HCT116 (cell line): ENCODE measurements at regions not wholly inside any gene's neighbourhood (a gene's known extent, or its start where the extent isn't known, plus 50 kb on each side); places are given as distances from the start of the nearest gene placed in this dataset.

Source experiments
- ATAC-seq: fragments of 200-7000 bp; cut with Tn5 transposase; 2 replicates; pipeline ENCODE4 v1.9.1; 2020; ENCODE audit warnings: mild to moderate bottlenecking, moderate library complexity
- BruUV-seq: library from RNA; stranded (reverse); fragments of 400-500 nt; replicated peaks from 2 replicates; lab custom pipeline; 2021; lab: Mats Ljungman, UMichigan
- CTCF ChIA-PET: fragments of 300-600 bp; sonication (Branson Sonifier 250); formaldehyde crosslinking; loops from one replicate; lab custom pipeline; 2021; ENCODE audit warnings: antibody characterized with exemption; lab: Charles Lee
- POLR2A ChIA-PET: fragments of 300-600, 350-600 bp; sonication (Branson Sonifier 250); formaldehyde crosslinking; loops from one replicate; lab custom pipeline; 2021; ENCODE audit warnings: antibody characterized with exemption; lab: Charles Lee
- RAD21 ChIA-PET, 2 experiments: fragments of 300-600 bp; sonication (Branson Sonifier 250); formaldehyde crosslinking; loops; one replicate each; lab custom pipeline; 2023; ENCODE audit warnings: low total read pairs in 2 of 2; ENCODE audit not compliant: uncharacterized antibody in 2 of 2, unreplicated experiment in 2 of 2, low non-redundant PET in 1 of 2; lab: Charles Lee
- DNase-seq: peaks from one replicate; pipeline ENCODE4 v3.0.0-alpha.2; 2010; ENCODE audit warnings: low read depth, low spot score
- H2AFZ ChIP-seq: fragments of 200-600 bp; shearing (Covaris generic), sonication (generic); 2 replicates; pipeline ENCODE4 v1.6.1; 2017; ENCODE audit warnings: low read depth, mixed run types, mixed read lengths, antibody characterized with exemption, low read length; ENCODE audit not compliant: poor library complexity, severe bottlenecking
- H3K27ac ChIP-seq: 2 replicates; pipeline ENCODE4 v1.5.1; 2012; ENCODE audit warnings: low read depth, low read length
- H3K27me3 ChIP-seq: fragments of 200-600 bp; sonication (generic); 2 replicates; pipeline ENCODE4 v1.6.1; 2016; ENCODE audit warnings: mixed run types, low read length, mixed read lengths; ENCODE audit not compliant: insufficient read depth
- H3K36me3 ChIP-seq, 2 experiments: fragments of 200-500 bp in 1 of 2; fragments of 200-600 bp in 1 of 2; sonication (Bioruptor generic) in 1 of 2; sonication (generic) in 1 of 2; 2 replicates each; pipeline versions ENCODE4 v1.5.1 to v1.6.1; 2014 to 2016; ENCODE audit warnings: low read length in 2 of 2, inconsistent platforms in 1 of 2, mixed read lengths in 1 of 2, mixed run types in 1 of 2; ENCODE audit not compliant: insufficient read depth in 2 of 2, control insufficient read depth in 1 of 2
- H3K4me1 ChIP-seq, 2 experiments: fragments of 200-600 bp in 1 of 2; sonication (generic) in 1 of 2; 2 replicates each; pipeline versions ENCODE4 v1.5.1 to v1.6.1; 2012 to 2017; ENCODE audit warnings: low read length in 2 of 2, inconsistent platforms in 1 of 2, mild to moderate bottlenecking in 1 of 2, mixed read lengths in 1 of 2, mixed run types in 1 of 2, moderate library complexity in 1 of 2; ENCODE audit not compliant: insufficient read depth in 2 of 2, control insufficient read depth in 1 of 2
- H3K4me2 ChIP-seq: fragments of 200-600 bp; sonication (generic); 2 replicates; pipeline ENCODE4 v1.6.1; 2017; ENCODE audit warnings: mixed run types, low read length, mixed read lengths
- H3K4me3 ChIP-seq, 2 experiments: fragments of 200-600 bp in 1 of 2; sonication (generic) in 1 of 2; replicated peaks in 1 of 2; 2 replicates each; pipeline ENCODE4 v1.5.1; 2011 to 2016; ENCODE audit warnings: low read length in 2 of 2, control low read depth in 1 of 2, low read depth in 1 of 2, mild to moderate bottlenecking in 1 of 2, mixed read lengths in 1 of 2, mixed run types in 1 of 2
- H3K79me2 ChIP-seq: fragments of 200-600 bp; sonication (generic); 2 replicates; pipeline ENCODE4 v1.6.1; 2017; ENCODE audit warnings: mild to moderate bottlenecking, mixed run types, low read length, moderate library complexity, mixed read lengths; ENCODE audit not compliant: insufficient read depth
- H3K9ac ChIP-seq: fragments of 200-600 bp; sonication (generic); 2 replicates; pipeline ENCODE4 v1.6.1; 2016; ENCODE audit warnings: low read length, mixed read lengths
- H3K9me2 ChIP-seq: fragments of 200-600 bp; sonication (generic), shearing (Covaris generic); 2 replicates; pipeline ENCODE4 v1.6.1; 2017; ENCODE audit warnings: mixed run types, mild to moderate bottlenecking, moderate library complexity; ENCODE audit not compliant: insufficient read depth
- H3K9me3 ChIP-seq, 2 experiments: fragments of 200-500 bp in 1 of 2; fragments of 200-600 bp in 1 of 2; sonication (Bioruptor generic) in 1 of 2; sonication (generic) in 1 of 2; 2 replicates each; pipeline ENCODE4 v1.6.1; 2014 to 2017; ENCODE audit warnings: low read length in 2 of 2, mixed read lengths in 2 of 2, inconsistent platforms in 1 of 2, low read depth in 1 of 2, mild to moderate bottlenecking in 1 of 2, mixed run types in 1 of 2, moderate library complexity in 1 of 2; ENCODE audit not compliant: control insufficient read depth in 1 of 2, insufficient read depth in 1 of 2
- H4K20me1 ChIP-seq: fragments of 200-600 bp; sonication (generic), shearing (Covaris generic); 2 replicates; pipeline ENCODE4 v1.6.1; 2017; ENCODE audit warnings: mixed run types, mild to moderate bottlenecking, moderate library complexity; ENCODE audit not compliant: insufficient read depth
- EGR1 ChIP-seq: IDR thresholded peaks from 2 replicates; pipeline ENCODE4 v1.6.1; 2012; ENCODE audit warnings: low read depth
- ELF1 ChIP-seq: IDR thresholded peaks from 2 replicates; pipeline ENCODE4 v1.6.1; 2012; ENCODE audit warnings: low read depth, borderline replicate concordance
- EZH2 ChIP-seq: fragments of 200-600 bp; sonication (generic); IDR thresholded peaks from 2 replicates; pipeline ENCODE4 v1.6.1; 2017; ENCODE audit warnings: antibody characterized with exemption, mixed run types
- EZH2phosphoT487 ChIP-seq: fragments of 200-600 bp; IDR thresholded peaks from 2 replicates; pipeline ENCODE4 v1.6.1; 2018; ENCODE audit warnings: antibody characterized with exemption, borderline replicate concordance
- FOSL1 ChIP-seq: IDR thresholded peaks from 2 replicates; pipeline ENCODE4 v1.6.1; 2012; ENCODE audit warnings: low read depth
- JUND ChIP-seq: IDR thresholded peaks from 2 replicates; pipeline ENCODE4 v1.6.1; 2012
- RAD21 ChIP-seq: IDR thresholded peaks from 2 replicates; pipeline ENCODE4 v1.6.1; 2012; ENCODE audit warnings: low read depth, mild to moderate bottlenecking
- SIN3A ChIP-seq: IDR thresholded peaks from 2 replicates; pipeline ENCODE4 v1.6.1; 2012; ENCODE audit warnings: low read depth
- SP1 ChIP-seq: IDR thresholded peaks from 2 replicates; pipeline ENCODE4 v1.6.1; 2012; ENCODE audit warnings: low read depth
- SRF ChIP-seq: IDR thresholded peaks from 2 replicates; pipeline ENCODE4 v1.6.1; 2012; ENCODE audit warnings: low read depth
- TCF7L2 ChIP-seq: IDR thresholded peaks from 2 replicates; pipeline ENCODE4 v1.7.0; 2011; ENCODE audit warnings: borderline replicate concordance, inconsistent platforms; ENCODE audit not compliant: insufficient read depth, insufficient read length; ENCODE audit errors: extremely low read depth
- YY1 ChIP-seq: IDR thresholded peaks from 2 replicates; pipeline ENCODE4 v1.6.1; 2011; ENCODE audit warnings: low read length, low read depth, moderate library complexity, mild to moderate bottlenecking; ENCODE audit not compliant: insufficient replicate concordance; ENCODE audit errors: extremely low read depth
- ZFX ChIP-seq: fragments of 450-650 bp; IDR thresholded peaks from 2 replicates; pipeline ENCODE4 v1.6.1; 2017
- intact Hi-C: fragments of 100-400 bp; cut with micrococcal nuclease; formaldehyde crosslinking; loops from 2 replicates; pipeline ENCODE4 v1.10.0; 2022
- TF ChIP-seq, protein P1 (sequence below): IDR thresholded peaks from 2 replicates; pipeline ENCODE4 v1.6.1; 2011; ENCODE audit warnings: mild to moderate bottlenecking, low read length, moderate library complexity; ENCODE audit not compliant: insufficient replicate concordance; ENCODE audit errors: extremely low read depth
- TF ChIP-seq, protein P2 (sequence below), 3 experiments: fragments of 200-600 bp in 1 of 3; sonication (generic) in 1 of 3; IDR thresholded peaks in 2 of 3; conservative IDR thresholded peaks in 1 of 3; 2 replicates each; pipeline ENCODE4 v1.5.1; 2012 to 2017; ENCODE audit warnings: low read depth in 2 of 3, low read length in 2 of 3, antibody characterized with exemption in 1 of 3, borderline replicate concordance in 1 of 3, control low read depth in 1 of 3, mild to moderate bottlenecking in 1 of 3, mixed read lengths in 1 of 3, mixed run types in 1 of 3, moderate library complexity in 1 of 3; ENCODE audit not compliant: insufficient read depth in 1 of 3
- TF ChIP-seq, protein P3 (sequence below): IDR thresholded peaks from 2 replicates; pipeline ENCODE4 v1.6.1; 2012; ENCODE audit warnings: low read depth

- TF ChIP-seq, protein P1, sequence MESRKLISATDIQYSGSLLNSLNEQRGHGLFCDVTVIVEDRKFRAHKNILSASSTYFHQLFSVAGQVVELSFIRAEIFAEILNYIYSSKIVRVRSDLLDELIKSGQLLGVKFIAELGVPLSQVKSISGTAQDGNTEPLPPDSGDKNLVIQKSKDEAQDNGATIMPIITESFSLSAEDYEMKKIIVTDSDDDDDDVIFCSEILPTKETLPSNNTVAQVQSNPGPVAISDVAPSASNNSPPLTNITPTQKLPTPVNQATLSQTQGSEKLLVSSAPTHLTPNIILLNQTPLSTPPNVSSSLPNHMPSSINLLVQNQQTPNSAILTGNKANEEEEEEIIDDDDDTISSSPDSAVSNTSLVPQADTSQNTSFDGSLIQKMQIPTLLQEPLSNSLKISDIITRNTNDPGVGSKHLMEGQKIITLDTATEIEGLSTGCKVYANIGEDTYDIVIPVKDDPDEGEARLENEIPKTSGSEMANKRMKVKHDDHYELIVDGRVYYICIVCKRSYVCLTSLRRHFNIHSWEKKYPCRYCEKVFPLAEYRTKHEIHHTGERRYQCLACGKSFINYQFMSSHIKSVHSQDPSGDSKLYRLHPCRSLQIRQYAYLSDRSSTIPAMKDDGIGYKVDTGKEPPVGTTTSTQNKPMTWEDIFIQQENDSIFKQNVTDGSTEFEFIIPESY: no peak
- TF ChIP-seq JUND (no peak), ELF1 (no peak), EGR1 (no peak)
- TF ChIP-seq, protein P2, sequence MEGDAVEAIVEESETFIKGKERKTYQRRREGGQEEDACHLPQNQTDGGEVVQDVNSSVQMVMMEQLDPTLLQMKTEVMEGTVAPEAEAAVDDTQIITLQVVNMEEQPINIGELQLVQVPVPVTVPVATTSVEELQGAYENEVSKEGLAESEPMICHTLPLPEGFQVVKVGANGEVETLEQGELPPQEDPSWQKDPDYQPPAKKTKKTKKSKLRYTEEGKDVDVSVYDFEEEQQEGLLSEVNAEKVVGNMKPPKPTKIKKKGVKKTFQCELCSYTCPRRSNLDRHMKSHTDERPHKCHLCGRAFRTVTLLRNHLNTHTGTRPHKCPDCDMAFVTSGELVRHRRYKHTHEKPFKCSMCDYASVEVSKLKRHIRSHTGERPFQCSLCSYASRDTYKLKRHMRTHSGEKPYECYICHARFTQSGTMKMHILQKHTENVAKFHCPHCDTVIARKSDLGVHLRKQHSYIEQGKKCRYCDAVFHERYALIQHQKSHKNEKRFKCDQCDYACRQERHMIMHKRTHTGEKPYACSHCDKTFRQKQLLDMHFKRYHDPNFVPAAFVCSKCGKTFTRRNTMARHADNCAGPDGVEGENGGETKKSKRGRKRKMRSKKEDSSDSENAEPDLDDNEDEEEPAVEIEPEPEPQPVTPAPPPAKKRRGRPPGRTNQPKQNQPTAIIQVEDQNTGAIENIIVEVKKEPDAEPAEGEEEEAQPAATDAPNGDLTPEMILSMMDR (IDR thresholded peaks at IDR 0.05 in 2 of 3, conservative IDR thresholded peaks at IDR 0.05 in 1 of 3; ENCODE audit: borderline replicate concordance in 1 of 3, insufficient read depth in 1 of 3, low read depth in 2 of 3, low read length in 2 of 3): no peak
- TF ChIP-seq, all 23 proteins: peak for 0
These were observed 208.3 kb upstream of the AMOT start (continued) for GRCh38 chrX:113048896-113049295.

GRCh38 chrX:113048480-113048879 lies 207.8 kb upstream of the AMOT start:
- H3K9ac ChIP-seq: no peak overlapping the region
- H3K79me2 ChIP-seq: no peaks in the 10 kb centered on the region
- ChIA-PET CTCF (no interaction called here), RAD21 (no interaction called here), POLR2A (no interaction called here)
- no peak overlapping the region for H3K4me3 ChIP-seq
- DNase-seq: no peak
- H3K4me2 ChIP-seq: no peak overlapping the region
- no TSS peak for BruUV-seq
- no peaks in the 10 kb centered on the region for H3K27me3 ChIP-seq
- no peak overlapping the region for H2AFZ ChIP-seq
- ATAC-seq: no peak
- H3K9me2 ChIP-seq: no peaks in the 10 kb centered on the region
- intact Hi-C loops: no loop called here
- no peaks in the 10 kb centered on the region for H4K20me1 ChIP-seq
- H3K9me3 ChIP-seq: no peaks in the 10 kb centered on the region
- H3K27ac ChIP-seq: no peak overlapping the region
- H3K4me1 ChIP-seq: no peaks in the 10 kb centered on the region
- no peaks in the 10 kb centered on the region for H3K36me3 ChIP-seq
- TF ChIP-seq YY1 (no peak), ZFX (no peak), TCF7L2 (no peak), FOSL1 (no peak), EZH2phosphoT487 (no peak), SP1 (no peak), SIN3A (no peak), EZH2 (no peak), JUND (no peak), RAD21 (no peak), ELF1 (no peak), SRF (no peak)
- TF ChIP-seq, protein P3, sequence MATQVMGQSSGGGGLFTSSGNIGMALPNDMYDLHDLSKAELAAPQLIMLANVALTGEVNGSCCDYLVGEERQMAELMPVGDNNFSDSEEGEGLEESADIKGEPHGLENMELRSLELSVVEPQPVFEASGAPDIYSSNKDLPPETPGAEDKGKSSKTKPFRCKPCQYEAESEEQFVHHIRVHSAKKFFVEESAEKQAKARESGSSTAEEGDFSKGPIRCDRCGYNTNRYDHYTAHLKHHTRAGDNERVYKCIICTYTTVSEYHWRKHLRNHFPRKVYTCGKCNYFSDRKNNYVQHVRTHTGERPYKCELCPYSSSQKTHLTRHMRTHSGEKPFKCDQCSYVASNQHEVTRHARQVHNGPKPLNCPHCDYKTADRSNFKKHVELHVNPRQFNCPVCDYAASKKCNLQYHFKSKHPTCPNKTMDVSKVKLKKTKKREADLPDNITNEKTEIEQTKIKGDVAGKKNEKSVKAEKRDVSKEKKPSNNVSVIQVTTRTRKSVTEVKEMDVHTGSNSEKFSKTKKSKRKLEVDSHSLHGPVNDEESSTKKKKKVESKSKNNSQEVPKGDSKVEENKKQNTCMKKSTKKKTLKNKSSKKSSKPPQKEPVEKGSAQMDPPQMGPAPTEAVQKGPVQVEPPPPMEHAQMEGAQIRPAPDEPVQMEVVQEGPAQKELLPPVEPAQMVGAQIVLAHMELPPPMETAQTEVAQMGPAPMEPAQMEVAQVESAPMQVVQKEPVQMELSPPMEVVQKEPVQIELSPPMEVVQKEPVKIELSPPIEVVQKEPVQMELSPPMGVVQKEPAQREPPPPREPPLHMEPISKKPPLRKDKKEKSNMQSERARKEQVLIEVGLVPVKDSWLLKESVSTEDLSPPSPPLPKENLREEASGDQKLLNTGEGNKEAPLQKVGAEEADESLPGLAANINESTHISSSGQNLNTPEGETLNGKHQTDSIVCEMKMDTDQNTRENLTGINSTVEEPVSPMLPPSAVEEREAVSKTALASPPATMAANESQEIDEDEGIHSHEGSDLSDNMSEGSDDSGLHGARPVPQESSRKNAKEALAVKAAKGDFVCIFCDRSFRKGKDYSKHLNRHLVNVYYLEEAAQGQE: no peak
- TF ChIP-seq, protein P1: no peak
